Upper lobe of right lung (tissue), 1 donor: ENCODE measurements at regions not wholly inside any gene's neighbourhood (a gene's known extent, or its start where the extent isn't known, plus 50 kb on each side); places are given as distances from the start of the nearest gene placed in this dataset.

ENCODE experiments used
- ATAC-seq: fragments of 200-7000 bp; cut with Tn5 transposase; one replicate; pipeline ENCODE4 v1.9.1; 2020; ENCODE audit warnings: mild to moderate bottlenecking, moderate library complexity
- DNase-seq: peaks from one replicate; pipeline ENCODE4 v3.0.0-alpha.2; 2020
- H3K27ac ChIP-seq: fragments of 200-600 bp; one replicate; pipeline ENCODE4 v1.8.0; 2022
- H3K27me3 ChIP-seq: fragments of 200-600 bp; one replicate; pipeline ENCODE4 v1.8.0; 2022; ENCODE audit warnings: mild to moderate bottlenecking
- H3K36me3 ChIP-seq: fragments of 200-600 bp; one replicate; pipeline ENCODE4 v1.8.0; 2022
- H3K4me1 ChIP-seq: fragments of 200-600 bp; one replicate; pipeline ENCODE4 v1.8.0; 2022
- H3K4me3 ChIP-seq: fragments of 200-600 bp; one replicate; pipeline ENCODE4 v1.8.0; 2022; ENCODE audit warnings: mild to moderate bottlenecking
- H3K9me3 ChIP-seq: fragments of 200-600 bp; one replicate; pipeline ENCODE4 v1.8.0; 2022
- intact Hi-C: fragments of 100-400 bp; cut with DNase I; formaldehyde crosslinking; loops from one replicate; pipeline ENCODE4 v1.11.0; 2022
- TF ChIP-seq, protein P1 (sequence below): fragments of 200-600 bp; IDR thresholded peaks from one replicate; pipeline ENCODE4 v1.8.0; 2022; ENCODE audit warnings: antibody characterized with exemption
- donor health status: DM: no; HTN: yes; CAD: no; lungs with severe emphysema.

DNA sequence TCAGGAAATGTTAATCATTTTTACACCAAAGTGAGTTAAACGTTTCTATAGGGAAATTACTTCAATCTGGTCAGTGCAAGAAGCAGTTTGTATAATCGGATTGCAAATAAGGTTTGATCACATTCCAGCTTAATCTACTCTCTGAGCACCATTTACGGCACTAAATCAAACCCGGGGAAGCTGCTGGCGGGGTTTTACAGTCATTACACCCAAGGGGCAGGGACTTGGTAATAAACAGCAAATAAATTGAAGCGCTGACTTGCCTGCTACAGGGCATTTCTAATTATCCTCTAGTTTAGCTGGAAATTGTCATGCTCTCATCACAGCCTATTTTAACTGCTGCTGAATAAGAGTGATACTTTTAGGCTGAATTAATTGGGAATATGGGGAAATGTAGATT lies 152.1 kb upstream of the SOX21 start:
- ATAC-seq (no peak), DNase-seq (no peak)
- Histone ChIP-seq H3K27ac (no peak overlapping the region), H3K4me1 (peaks cover 12% of the 10 kb centered on the region), H3K9me3 (no peaks in the 10 kb centered on the region), H3K36me3 (no peaks in the 10 kb centered on the region), H3K4me3 (no peak overlapping the region), H3K27me3 (no peaks in the 10 kb centered on the region)
- intact Hi-C loops: no loop called here
- TF ChIP-seq, protein P1, sequence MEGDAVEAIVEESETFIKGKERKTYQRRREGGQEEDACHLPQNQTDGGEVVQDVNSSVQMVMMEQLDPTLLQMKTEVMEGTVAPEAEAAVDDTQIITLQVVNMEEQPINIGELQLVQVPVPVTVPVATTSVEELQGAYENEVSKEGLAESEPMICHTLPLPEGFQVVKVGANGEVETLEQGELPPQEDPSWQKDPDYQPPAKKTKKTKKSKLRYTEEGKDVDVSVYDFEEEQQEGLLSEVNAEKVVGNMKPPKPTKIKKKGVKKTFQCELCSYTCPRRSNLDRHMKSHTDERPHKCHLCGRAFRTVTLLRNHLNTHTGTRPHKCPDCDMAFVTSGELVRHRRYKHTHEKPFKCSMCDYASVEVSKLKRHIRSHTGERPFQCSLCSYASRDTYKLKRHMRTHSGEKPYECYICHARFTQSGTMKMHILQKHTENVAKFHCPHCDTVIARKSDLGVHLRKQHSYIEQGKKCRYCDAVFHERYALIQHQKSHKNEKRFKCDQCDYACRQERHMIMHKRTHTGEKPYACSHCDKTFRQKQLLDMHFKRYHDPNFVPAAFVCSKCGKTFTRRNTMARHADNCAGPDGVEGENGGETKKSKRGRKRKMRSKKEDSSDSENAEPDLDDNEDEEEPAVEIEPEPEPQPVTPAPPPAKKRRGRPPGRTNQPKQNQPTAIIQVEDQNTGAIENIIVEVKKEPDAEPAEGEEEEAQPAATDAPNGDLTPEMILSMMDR: no peak

DNA sequence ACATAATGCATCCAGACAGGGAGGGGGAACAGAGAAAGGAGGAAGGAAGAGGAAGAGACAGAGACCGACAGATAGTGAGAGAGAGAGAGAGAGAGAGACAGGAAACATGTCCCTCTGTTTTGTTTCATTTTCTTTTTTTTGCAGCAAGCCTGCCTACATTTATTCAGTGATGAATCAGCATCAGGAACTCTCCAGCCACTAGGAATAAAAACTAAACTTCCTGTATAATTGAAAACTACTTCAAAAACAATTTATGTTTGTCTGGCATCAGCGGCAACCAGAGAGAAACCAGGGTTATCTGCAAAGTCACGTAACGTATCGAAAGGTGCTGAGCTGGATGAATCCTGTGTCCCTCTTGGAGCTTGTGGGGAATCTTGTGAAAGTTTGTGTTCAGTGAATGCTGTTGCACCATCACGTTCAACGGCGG lies 148.6 kb upstream of the SOX21 start:
- intact Hi-C loops: no loop called here
- Histone ChIP-seq H3K27ac (peak overlapping the region; percentile 53), H3K27me3 (no peaks in the 10 kb centered on the region), H3K4me1 (peaks cover 24% of the 10 kb centered on the region), H3K36me3 (no peaks in the 10 kb centered on the region), H3K9me3 (no peaks in the 10 kb centered on the region), H3K4me3 (peak overlapping the region; percentile 37)
- TF ChIP-seq, protein P1: no peak
- DNase-seq (no peak), ATAC-seq (peak; percentile 10)

DNA sequence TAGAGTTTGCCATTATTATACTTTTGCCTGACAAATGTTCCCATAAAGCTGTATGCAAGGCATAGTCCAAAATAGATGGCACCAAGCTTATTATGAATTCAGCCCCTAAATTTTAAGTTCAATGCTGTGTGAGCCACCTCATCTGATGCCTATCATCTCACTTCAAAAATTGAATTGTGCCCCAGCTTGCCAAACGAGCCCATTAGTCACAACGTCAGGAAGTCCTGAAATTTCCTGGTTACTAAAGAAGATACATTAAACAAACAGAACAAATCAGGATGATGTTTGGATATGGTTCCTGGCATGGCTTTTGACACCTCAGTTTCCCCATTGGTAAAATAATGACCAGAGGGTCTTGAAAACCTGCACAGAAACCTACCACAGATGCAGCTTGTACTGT lies 147.5 kb upstream of the SOX21 start:
- no peak for DNase-seq
- ATAC-seq: no peak
- Histone ChIP-seq H3K9me3 (no peaks in the 10 kb centered on the region), H3K4me1 (peaks cover 24% of the 10 kb centered on the region), H3K27me3 (no peaks in the 10 kb centered on the region), H3K4me3 (no peak overlapping the region), H3K27ac (peak overlapping the region; percentile 53), H3K36me3 (no peaks in the 10 kb centered on the region)
- intact Hi-C loops: no loop called here
- TF ChIP-seq, protein P1: no peak

DNA sequence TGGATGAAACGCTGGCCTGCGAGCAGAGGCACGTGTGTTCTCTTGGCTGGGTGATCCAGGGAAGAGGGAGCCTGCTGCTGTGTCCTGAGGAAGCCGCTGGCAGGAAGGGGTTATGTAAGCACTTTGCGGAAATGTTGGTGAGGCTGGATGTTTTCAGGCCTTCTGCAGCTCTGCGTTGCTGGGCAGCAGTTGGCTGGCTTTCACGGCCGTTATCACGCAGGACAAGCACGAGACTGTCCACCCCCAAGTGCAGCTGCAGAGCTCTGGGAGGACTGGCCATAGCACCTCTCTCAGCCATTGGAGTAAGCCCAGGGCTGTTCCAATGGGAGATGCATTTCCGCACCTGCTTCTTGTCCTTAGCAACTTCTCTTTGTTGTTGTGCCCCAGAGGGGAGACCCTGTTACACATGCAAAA lies 146.9 kb upstream of the SOX21 start:
- Histone ChIP-seq H3K27ac (peak overlapping the region; percentile 53), H3K27me3 (no peaks in the 10 kb centered on the region), H3K9me3 (no peaks in the 10 kb centered on the region), H3K36me3 (no peaks in the 10 kb centered on the region), H3K4me3 (no peak overlapping the region), H3K4me1 (peaks cover 24% of the 10 kb centered on the region)
- intact Hi-C loops: no loop called here
- DNase-seq: peak; percentile 70
- TF ChIP-seq, protein P1: no peak
- ATAC-seq: peak; percentile 85

DNA sequence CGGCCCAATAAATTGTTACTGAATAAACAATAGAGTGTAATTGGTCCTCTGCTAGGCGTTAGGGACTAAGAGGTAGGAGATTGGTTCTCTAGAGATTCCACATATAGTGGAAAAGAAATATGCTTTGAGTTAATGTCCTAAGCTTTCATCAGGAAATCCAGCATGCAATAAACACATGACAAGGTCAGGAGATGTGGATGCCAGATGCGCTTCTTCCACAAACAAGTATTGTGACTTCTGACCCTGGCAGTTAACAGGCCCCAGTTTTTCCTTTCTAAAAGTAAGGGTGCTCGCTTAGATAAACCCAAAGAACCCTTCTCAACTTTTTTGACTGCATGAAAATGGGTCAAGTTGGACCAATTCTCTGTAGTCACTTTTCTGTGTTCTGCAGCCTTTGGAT lies 146.5 kb upstream of the SOX21 start:
- intact Hi-C loops: no loop called here
- Histone ChIP-seq H3K4me1 (peaks cover 24% of the 10 kb centered on the region), H3K9me3 (no peaks in the 10 kb centered on the region), H3K4me3 (no peak overlapping the region), H3K36me3 (no peaks in the 10 kb centered on the region), H3K27me3 (no peaks in the 10 kb centered on the region), H3K27ac (peak overlapping the region; percentile 32)
- DNase-seq (no peak), ATAC-seq (no peak)
- TF ChIP-seq, protein P1: no peak

DNA sequence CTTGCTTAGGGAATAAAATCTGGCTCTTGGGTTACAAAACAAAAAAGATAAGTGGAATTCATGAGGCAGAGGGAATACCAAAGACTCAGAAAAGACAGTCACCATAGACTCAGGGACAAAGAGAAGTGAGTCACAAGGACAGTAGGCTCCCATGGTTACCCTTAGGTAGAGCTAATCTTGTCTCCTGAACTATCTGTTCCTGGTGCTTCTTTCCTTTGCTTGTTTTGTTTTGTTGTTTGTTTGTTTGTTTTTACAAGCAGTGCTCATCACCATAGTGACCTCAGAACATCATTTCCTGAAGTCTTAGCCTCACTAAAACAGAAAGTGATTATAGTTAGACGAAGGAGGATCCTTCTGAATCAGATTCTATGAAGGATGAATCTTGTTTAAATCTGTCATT lies 142.3 kb upstream of the SOX21 start:
- no peak overlapping the region for H3K27ac ChIP-seq
- TF ChIP-seq, protein P1: no peak
- ATAC-seq (no peak), DNase-seq (no peak)
- H3K27me3 ChIP-seq: no peaks in the 10 kb centered on the region
- no peak overlapping the region for H3K4me3 ChIP-seq
- H3K36me3 ChIP-seq: no peaks in the 10 kb centered on the region
- intact Hi-C loops: no loop called here
- H3K9me3 ChIP-seq: no peaks in the 10 kb centered on the region
- H3K4me1 ChIP-seq: peaks cover 14% of the 10 kb centered on the region
